ENCODE measurements at regions not wholly inside any gene's neighbourhood (a gene's known extent, or its start where the extent isn't known, plus 50 kb on each side); places are given as distances from the start of the nearest gene placed in this dataset.

DNA sequence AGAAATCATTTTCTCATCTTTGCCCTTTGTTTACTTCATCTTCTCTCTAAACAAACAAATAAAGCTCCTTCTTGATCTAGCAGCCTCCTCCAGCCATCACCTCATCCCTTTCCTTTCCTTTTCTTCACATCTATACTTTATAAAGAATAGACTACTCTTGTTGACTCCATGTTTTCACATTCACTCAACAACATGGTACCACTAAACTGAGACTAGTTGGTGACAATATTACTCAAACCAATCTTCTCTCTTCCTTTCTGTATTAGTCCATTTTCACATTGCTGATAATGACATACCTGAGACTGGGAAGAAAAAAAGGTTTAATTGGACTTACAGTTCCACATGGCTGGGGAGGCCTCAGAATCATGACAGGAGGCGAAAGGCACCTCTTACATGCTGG is 324.7 kb downstream of the SOX2 start:
- TF ChIP-seq CTCF (IDR thresholded peaks at IDR 0.05; ENCODE audit: insufficient read depth, low read depth, low read length), result no peak
- no peak for TF ChIP-seq EZH2 (IDR thresholded peaks at IDR 0.05; ENCODE audit: insufficient read depth, low read length)

Data from astrocyte (in vitro differentiated cells and primary cell).